Large intestine (tissue), 3 donors: ENCODE measurements at regions not wholly inside any gene's neighbourhood (a gene's known extent, or its start where the extent isn't known, plus 50 kb on each side); places are given as distances from the start of the nearest gene placed in this dataset.

Source experiments
- DNase-seq, 2 donors: peaks; one replicate each; pipeline versions ENCODE4 v3.0.0 to v3.0.0-alpha.2; 2013
- H3K27ac ChIP-seq: one replicate; pipeline ENCODE4 v1.5.1; 2013; ENCODE audit warnings: low read length
- H3K27me3 ChIP-seq: 2 replicates; pipeline ENCODE4 v1.6.1; 2013; ENCODE audit warnings: low read length; ENCODE audit not compliant: control insufficient read depth, insufficient read depth
- H3K36me3 ChIP-seq: 2 replicates; pipeline ENCODE4 v1.6.1; 2013; ENCODE audit warnings: low read length; ENCODE audit not compliant: control insufficient read depth, insufficient read depth
- H3K4me1 ChIP-seq: one replicate; pipeline ENCODE4 v1.6.1; 2013; ENCODE audit warnings: low read length; ENCODE audit not compliant: control insufficient read depth, insufficient read depth
- H3K4me3 ChIP-seq: one replicate; pipeline ENCODE4 v1.5.1; 2013; ENCODE audit warnings: low read length
- H3K9me3 ChIP-seq: one replicate; pipeline ENCODE4 v1.6.1; 2013; ENCODE audit warnings: mild to moderate bottlenecking, low read depth, low read length, moderate library complexity; ENCODE audit not compliant: control insufficient read depth
- WGBS: methylation state at CpG from one replicate; pipeline ENCODE4 v1.1.5; 2013; ENCODE audit warnings: low lambda C conversion rate; ENCODE audit not compliant: insufficient coverage; 5-methylcytosine and 5-hydroxymethylcytosine counted together

DNA sequence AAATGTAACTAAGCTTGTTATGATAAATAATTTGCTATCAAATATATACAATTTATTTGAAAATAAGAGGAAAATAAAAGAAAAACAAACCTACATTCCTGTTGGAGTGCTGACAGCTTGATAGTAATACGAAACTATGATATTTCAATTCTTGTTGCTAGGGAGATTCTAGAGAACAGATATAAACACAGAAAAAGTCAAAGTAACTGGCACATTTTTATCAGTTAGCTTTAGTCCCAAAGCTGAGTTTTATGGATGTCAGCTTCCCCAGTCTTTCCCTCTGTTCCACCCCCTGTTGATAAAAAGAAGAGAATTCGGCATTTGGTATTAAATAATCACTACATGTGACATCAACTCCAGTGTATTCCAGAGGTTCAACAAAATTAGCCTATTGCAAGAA lies 1134.0 kb downstream of the XPNPEP1 start:
- peaks cover 3% of the 10 kb centered on the region for H3K9me3 ChIP-seq
- H3K4me3 ChIP-seq: no peak overlapping the region
- H3K4me1 ChIP-seq: no peaks in the 10 kb centered on the region
- H3K27me3 ChIP-seq: no peaks in the 10 kb centered on the region
- no peak overlapping the region for H3K27ac ChIP-seq
- no peaks in the 10 kb centered on the region for H3K36me3 ChIP-seq
- 50% methylated on average over 1 of the region's 2 CpGs for WGBS
- DNase-seq: no peak

GRCh38 chr10:108788891-108789290 lies 1134.4 kb downstream of the XPNPEP1 start:
- no peaks in the 10 kb centered on the region for H3K36me3 ChIP-seq
- no peak overlapping the region for H3K27ac ChIP-seq
- WGBS: 80% methylated on average over 1 of the region's 1 CpG

DNA sequence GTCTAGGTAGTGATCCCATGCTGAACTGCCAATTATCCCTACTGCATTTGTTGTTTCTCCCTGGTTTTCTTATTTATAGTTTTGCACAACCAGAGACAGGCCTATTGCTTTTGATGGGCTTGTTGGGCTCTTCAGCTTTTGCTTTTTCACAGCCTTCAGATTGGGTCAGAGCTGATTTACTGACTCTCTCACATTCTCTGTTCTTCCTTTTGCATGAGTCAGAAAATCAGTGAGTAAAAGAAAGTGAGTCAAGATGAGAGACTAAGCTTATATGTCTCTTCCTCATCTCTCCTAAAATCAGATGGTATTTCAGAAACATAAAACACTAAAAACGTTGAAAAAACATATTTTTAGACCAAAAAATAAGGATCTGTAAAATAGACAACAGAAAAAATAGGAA lies 1135.4 kb downstream of the XPNPEP1 start:
- no peak overlapping the region for H3K27ac ChIP-seq
- no peak for DNase-seq
- no peaks in the 10 kb centered on the region for H3K4me1 ChIP-seq
- no peak overlapping the region for H3K4me3 ChIP-seq
- WGBS: 50% methylated on average over 1 of the region's 1 CpG
- no peaks in the 10 kb centered on the region for H3K27me3 ChIP-seq
- H3K9me3 ChIP-seq: peaks cover 3% of the 10 kb centered on the region
- no peaks in the 10 kb centered on the region for H3K36me3 ChIP-seq

More at GRCh38 chr10:108788891-108789290, 1134.4 kb downstream of the XPNPEP1 start:
- no peaks in the 10 kb centered on the region for H3K27me3 ChIP-seq
- no peak for DNase-seq
- no peak overlapping the region for H3K4me3 ChIP-seq
- H3K9me3 ChIP-seq: peaks cover 3% of the 10 kb centered on the region
- no peaks in the 10 kb centered on the region for H3K4me1 ChIP-seq

DNA sequence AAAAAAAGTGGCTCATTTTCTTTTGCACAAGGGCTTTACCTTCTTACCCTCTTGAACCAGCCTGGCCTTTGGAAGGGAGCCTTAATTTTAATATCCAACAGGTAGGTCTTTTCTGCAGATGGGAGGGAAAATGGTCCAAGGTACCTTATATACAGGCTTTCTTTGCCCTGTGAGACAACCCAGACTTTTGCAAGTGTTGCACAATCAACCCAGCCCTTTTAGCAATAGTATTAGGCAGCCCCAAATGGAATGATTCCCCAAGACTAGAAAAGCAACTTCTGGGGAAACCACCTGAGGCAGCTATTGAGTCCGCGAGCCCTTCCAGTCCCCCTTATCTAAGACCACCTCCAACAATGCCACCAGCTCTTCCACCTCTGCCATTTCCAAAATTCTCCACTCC lies 1138.3 kb downstream of the XPNPEP1 start:
- no peaks in the 10 kb centered on the region for H3K27me3 ChIP-seq
- 100% methylated on average over 2 of the region's 2 CpGs for WGBS
- H3K27ac ChIP-seq: no peak overlapping the region
- no peaks in the 10 kb centered on the region for H3K36me3 ChIP-seq
- H3K4me3 ChIP-seq: no peak overlapping the region
- no peak for DNase-seq
- peaks cover 3% of the 10 kb centered on the region for H3K9me3 ChIP-seq
- H3K4me1 ChIP-seq: no peaks in the 10 kb centered on the region

DNA sequence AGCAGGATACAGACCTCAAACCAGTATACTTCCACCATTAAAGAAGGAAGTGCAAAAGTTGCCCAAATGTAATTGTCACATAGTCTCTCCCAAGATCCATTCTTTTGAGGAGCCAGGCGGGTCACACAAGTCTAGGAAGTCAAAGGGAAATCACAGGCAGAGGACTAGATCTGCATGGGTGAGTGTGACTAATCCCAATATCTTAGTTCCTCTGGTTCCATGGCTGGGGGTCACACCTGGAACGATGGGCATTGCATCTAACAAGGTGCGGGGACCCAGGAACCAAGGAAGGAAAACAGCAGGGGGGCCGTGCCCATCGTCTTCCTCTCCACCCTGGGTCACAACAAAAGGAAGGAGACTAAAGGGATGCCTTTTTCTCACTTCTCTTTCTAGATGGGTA lies 1138.8 kb downstream of the XPNPEP1 start:
- H3K4me1 ChIP-seq: no peaks in the 10 kb centered on the region
- H3K27ac ChIP-seq: no peak overlapping the region
- no peak overlapping the region for H3K4me3 ChIP-seq

DNA sequence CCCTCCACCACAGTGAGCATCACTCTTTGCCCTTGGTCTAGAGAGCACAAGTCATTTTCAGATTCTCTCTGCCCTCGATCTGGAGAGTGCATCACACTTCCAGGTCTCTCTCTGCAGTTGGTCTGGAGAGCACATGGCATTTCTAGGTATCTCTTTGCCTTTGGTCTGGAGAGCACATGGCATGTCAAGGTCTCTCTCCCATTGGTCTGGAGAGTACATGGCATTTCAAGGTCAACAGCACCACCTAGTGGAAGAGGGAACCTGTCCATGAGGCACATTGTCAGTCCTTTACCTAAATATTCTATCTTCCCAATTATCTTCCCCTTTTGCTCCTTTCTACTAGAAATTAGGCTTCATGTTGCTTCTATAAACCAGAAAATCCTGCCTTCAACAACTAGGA lies 1139.4 kb downstream of the XPNPEP1 start:
- Histone ChIP-seq H3K27me3 (no peaks in the 10 kb centered on the region), H3K27ac (no peak overlapping the region), H3K36me3 (no peaks in the 10 kb centered on the region), H3K4me1 (no peaks in the 10 kb centered on the region), H3K9me3 (peaks cover 3% of the 10 kb centered on the region), H3K4me3 (no peak overlapping the region)
- no CpG with 5 or more reads among the region's 1 CpG for WGBS
- no peak for DNase-seq

More for the DNA sequence above, 1138.8 kb downstream of the XPNPEP1 start:
- H3K36me3 ChIP-seq: no peaks in the 10 kb centered on the region
- H3K27me3 ChIP-seq: no peaks in the 10 kb centered on the region
- H3K9me3 ChIP-seq: peaks cover 3% of the 10 kb centered on the region
- WGBS: 100% methylated on average over 1 of the region's 5 CpGs
- DNase-seq: no peak

DNA sequence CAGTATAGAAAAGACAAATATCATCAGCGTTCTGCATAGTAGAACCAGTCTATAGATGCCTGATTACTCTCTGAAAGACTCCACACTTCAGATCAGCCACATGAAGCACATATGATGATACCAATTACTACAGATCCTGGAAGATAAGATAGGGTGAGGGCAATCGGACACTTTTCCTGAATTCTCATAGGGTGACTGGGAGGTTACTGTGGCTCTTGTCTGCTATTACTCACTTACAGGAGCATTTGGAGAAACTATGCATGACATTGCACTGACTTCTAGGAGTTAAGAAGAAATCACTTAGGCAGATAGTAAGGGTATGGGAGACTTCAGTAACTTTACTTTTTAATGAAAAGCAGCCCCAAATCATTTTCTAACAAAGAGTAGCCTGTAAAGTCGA lies 1140.9 kb downstream of the XPNPEP1 start:
- H3K27me3 ChIP-seq: no peaks in the 10 kb centered on the region
- no peak for DNase-seq
- H3K4me1 ChIP-seq: no peaks in the 10 kb centered on the region
- H3K4me3 ChIP-seq: no peak overlapping the region
- H3K9me3 ChIP-seq: peaks cover 3% of the 10 kb centered on the region
- H3K36me3 ChIP-seq: no peaks in the 10 kb centered on the region
- no CpG with 5 or more reads among the region's 3 CpGs for WGBS
- H3K27ac ChIP-seq: no peak overlapping the region

DNA sequence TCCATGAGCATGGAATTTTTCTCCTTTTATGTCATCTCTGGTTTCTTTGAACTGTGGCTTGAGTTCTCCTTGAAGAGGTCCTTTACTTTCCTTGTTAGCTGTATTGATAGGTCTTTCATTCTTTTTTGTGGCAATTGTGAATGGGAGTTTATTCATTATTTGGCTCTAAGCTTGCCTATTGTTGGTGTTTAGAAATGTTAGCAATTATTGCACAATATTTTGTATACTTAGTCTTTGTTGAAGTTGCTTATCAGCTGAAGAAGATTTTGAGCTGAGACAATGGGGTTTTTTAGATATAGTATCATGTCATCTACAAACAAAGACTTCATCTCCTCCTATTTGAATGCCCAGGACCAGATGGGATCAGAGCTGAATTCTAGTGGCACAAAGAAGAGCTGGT lies 1143.8 kb downstream of the XPNPEP1 start:
- no peak for DNase-seq
- Histone ChIP-seq H3K9me3 (no peaks in the 10 kb centered on the region), H3K27ac (no peak overlapping the region), H3K4me3 (no peak overlapping the region), H3K27me3 (no peaks in the 10 kb centered on the region), H3K36me3 (no peaks in the 10 kb centered on the region), H3K4me1 (no peaks in the 10 kb centered on the region)

DNA sequence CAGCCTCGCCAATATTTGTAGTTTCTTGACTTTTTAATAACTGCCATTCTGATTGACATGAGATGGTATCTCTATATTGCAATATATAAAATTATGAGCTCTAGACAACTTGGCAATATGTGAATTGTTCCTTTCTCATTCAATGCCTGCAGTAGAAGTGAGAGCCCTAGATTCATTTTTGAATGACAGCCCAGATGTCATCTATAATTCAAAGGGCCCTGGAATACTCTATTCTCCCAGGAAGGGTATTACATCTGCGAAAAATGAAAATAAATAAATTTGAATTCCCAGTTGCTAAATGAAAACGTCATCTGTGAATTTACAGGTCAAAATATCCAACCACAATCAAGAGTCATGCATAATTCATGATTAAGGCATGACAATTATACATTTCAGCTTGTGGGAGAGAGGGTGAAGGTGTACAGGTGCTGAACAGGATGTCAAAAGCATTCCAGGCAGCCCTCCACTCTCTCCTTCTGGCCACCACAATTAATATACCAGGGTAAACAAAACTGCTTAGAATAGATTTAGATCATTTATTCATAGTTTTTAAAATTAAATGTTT lies 1147.3 kb downstream of the XPNPEP1 start:
- Histone ChIP-seq H3K36me3 (no peaks in the 10 kb centered on the region), H3K4me3 (no peak overlapping the region), H3K27me3 (no peaks in the 10 kb centered on the region), H3K9me3 (no peaks in the 10 kb centered on the region), H3K27ac (no peak overlapping the region), H3K4me1 (no peaks in the 10 kb centered on the region)
- WGBS: 43% methylated on average over 1 of the region's 3 CpGs
- no peak for DNase-seq

DNA sequence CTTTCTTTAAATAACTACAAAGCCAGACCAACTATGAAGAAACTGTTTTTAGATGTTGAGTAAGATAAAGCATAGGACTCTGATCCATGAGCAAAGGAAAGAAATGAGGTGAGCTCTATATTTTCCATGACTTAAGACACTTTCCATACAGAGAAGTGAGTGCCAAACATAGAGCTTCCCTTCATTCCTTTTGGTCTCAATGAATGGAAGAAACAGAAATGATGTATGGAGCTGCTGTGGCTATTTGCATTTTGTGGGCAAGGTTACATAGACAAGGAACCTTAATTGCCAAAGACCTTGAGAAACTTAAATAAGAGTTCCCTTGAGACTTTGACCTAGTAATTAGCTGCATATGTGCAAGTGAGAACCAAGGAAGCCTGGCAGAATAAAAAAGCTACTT lies 1152.2 kb downstream of the XPNPEP1 start:
- H3K27ac ChIP-seq: no peak overlapping the region
- no peaks in the 10 kb centered on the region for H3K36me3 ChIP-seq
- no peaks in the 10 kb centered on the region for H3K27me3 ChIP-seq
- H3K9me3 ChIP-seq: no peaks in the 10 kb centered on the region
- H3K4me1 ChIP-seq: no peaks in the 10 kb centered on the region
- no peak for DNase-seq
- H3K4me3 ChIP-seq: no peak overlapping the region

GRCh38 chr10:108765794-108766193 lies 1157.5 kb downstream of the XPNPEP1 start:
- no peak overlapping the region for H3K4me3 ChIP-seq
- no peaks in the 10 kb centered on the region for H3K27me3 ChIP-seq
- 86% methylated on average over 1 of the region's 1 CpG for WGBS
- DNase-seq: no peak
- H3K36me3 ChIP-seq: no peaks in the 10 kb centered on the region
- no peaks in the 10 kb centered on the region for H3K4me1 ChIP-seq
- no peak overlapping the region for H3K27ac ChIP-seq
- no peaks in the 10 kb centered on the region for H3K9me3 ChIP-seq
